IPS-18c (cell line): ENCODE measurements at regions not wholly inside any gene's neighbourhood (a gene's known extent, or its start where the extent isn't known, plus 50 kb on each side); places are given as distances from the start of the nearest gene placed in this dataset.
"Not testable (repeated sequence)": the region's sequence is repeated elsewhere in the genome, so short reads cannot be mapped to it uniquely, and the experiment has no call there.

ENCODE experiments used
- H3K4me3 ChIP-seq: 2 replicates; pipeline ENCODE4 v1.7.0; 2013; ENCODE audit warnings: low read depth, mild to moderate bottlenecking, low read length, moderate library complexity; ENCODE audit not compliant: insufficient read depth
- H3K9me3 ChIP-seq: one replicate; pipeline ENCODE4 v1.6.1; 2013; ENCODE audit warnings: mild to moderate bottlenecking, low read length, moderate library complexity; ENCODE audit not compliant: control insufficient read depth, insufficient read depth

DNA sequence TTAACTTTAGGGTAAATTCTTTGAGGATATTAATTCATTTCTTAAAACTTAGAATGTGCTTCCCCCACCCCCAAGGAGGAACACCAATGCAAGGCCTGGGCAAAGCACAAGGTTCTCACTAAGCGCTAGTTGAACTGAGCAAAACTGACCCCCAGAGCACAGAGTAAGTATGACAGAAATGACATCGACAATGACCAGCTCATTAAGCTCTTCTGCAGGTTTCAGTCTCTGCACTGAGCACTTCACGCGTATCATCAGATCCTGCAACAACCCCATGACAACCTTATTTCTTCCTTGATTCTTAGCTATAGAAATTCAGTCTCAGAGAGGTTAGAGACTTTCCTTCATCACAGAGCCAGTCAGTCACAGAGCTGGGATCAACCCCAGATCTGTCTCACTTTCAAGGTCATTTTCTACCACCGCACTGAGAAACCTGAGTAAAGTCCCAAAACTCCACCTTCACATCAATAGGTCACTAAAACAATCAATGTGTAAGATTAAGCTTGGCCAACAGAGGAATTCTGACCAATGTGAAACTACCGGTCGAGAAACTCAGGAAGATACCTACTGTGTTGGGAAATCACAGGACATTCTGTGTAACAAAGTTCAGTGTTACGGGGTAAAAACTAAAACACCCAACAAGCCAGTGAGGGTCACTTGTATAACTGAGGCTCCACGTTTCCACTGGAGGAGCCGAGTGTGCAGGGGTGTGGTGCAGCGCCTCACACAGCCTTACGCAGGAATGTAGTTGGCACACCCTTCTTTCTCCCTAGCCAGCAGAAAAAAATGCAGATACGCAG lies 129.0 kb upstream of the FOXQ1 start:
- no peaks in the 10 kb centered on the region for H3K9me3 ChIP-seq

DNA sequence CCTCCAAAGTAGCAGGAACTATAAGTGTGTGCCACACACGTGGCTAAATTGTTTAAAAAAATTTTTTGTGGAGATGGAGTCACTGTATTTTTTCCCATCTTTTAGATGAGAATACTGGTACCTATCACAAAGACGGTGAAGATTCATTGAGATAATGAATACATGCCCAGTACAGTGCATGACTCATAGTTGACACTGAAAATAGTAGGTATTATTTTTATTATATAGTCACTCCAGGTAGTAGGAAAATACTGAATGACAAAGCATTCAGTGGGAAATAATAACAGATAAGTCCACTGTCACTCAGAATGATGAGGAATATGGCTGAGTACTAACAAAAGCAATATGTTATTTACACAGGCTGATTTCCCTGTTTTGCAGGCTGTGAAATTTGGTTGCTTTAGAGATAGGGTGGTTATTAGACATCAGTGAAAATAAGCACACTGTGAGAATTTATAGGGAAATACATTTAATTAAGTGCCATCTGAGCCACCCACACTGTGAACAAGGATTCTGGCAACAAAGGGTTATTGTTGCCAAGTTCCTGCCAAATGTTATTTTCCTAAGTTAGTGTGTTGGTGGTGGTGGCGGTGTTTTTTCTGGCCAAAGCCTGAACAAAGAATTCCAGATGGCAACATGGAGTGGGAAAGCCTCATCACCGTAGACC lies 129.8 kb upstream of the FOXQ1 start:
- Histone ChIP-seq H3K9me3 (no peaks in the 10 kb centered on the region), H3K4me3 (no peak overlapping the region)

More for the DNA sequence above, 129.0 kb upstream of the FOXQ1 start:
- H3K4me3 ChIP-seq: no peak overlapping the region

DNA sequence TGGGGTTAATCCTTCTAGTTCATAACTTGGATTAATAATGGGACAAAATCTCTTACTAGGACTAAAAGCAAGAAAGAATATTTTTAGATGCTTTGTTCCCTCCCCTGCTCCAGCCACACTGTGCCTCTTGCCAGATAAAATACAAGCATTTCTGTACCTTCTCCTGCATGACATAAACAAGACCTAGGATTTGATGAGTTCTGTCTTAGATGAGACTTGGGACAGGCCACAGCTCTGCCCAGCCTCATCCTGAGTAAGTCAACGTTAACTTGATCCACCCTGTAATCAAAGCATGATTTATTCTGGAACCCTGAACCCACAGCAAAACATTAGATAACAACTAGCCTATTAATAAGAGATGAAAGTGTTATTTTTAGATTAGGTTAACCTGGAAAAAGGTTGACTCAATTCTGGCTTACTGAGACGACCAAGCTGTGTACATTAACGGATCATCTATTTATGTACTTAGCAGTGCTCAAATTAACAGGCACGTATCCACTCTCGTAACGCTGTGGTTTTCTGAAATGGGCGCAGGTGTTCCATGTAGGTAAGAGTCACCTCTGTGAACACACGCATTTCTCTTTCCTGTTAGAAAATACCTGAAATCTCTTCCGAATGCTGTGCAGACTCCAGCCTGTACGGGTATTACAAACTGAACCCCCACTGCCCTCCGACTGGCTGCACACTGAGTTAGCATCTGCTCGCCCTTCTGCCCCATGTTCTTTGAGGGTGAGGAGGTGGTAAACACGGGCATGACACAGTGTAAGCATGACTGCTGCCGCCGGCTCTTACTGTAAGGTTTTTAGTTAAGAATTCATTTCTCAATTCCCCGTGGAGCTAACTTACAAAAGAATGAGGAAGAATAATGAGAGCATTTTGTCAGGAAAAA lies 132.1 kb upstream of the FOXQ1 start:
- Histone ChIP-seq H3K9me3 (no peaks in the 10 kb centered on the region), H3K4me3 (no peak overlapping the region)

- no peaks in the 10 kb centered on the region for H3K9me3 ChIP-seq
Measured at GRCh38 chr6:1178590-1178989, 133.3 kb upstream of the FOXQ1 start.

DNA sequence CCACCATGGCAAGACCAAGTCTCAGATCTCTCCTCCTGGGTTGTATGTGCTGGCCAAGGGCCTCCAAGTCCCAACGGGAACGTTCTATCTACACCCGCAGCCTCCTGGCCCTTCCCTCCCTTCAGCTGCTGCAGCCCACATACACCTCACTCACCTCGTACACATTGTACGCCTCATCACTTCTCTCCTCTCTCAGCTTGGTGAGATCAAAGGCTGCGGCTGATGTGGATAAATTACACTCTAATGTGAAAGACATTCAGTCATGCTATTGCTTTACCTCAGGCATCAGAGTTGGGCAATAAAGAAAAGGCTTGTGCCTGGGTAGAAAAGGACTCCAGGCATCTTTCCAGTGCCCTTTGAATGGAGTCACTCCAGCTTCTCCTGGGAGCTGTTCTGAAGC lies 135.3 kb upstream of the FOXQ1 start:
- Histone ChIP-seq H3K9me3 (no peaks in the 10 kb centered on the region), H3K4me3 (no peak overlapping the region)

More at GRCh38 chr6:1178590-1178989, 133.3 kb upstream of the FOXQ1 start:
- H3K4me3 ChIP-seq: no peak overlapping the region

- Histone ChIP-seq H3K4me3 (no peak overlapping the region), H3K9me3 (no peaks in the 10 kb centered on the region)
Measured at GRCh38 chr6:1175877-1176276, 136.0 kb upstream of the FOXQ1 start.

DNA sequence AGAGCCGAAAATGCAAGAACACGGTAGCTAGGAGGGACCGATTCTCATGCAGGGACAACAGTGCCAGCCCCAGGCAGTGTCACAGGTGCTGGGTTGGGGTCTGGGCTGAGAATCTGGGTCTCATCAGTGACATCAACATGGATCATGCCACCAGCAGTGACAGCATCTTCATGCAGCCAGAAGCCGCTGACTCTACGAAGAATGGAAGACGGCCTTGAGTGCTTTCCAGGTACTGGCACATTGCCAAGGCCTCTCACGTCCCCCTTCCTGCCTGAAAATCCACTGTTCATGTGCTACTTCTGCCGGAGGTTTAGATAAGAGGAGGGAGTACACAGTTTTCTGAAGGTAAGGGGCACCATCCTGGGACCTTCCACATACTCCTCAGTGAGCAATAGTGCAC lies 141.1 kb upstream of the FOXQ1 start:
- Histone ChIP-seq H3K4me3 (no peak overlapping the region), H3K9me3 (no peaks in the 10 kb centered on the region)

GRCh38 chr6:1164600-1164999 lies 147.3 kb upstream of the FOXQ1 start:
- Histone ChIP-seq H3K4me3 (no peak overlapping the region), H3K9me3 (no peaks in the 10 kb centered on the region)

DNA sequence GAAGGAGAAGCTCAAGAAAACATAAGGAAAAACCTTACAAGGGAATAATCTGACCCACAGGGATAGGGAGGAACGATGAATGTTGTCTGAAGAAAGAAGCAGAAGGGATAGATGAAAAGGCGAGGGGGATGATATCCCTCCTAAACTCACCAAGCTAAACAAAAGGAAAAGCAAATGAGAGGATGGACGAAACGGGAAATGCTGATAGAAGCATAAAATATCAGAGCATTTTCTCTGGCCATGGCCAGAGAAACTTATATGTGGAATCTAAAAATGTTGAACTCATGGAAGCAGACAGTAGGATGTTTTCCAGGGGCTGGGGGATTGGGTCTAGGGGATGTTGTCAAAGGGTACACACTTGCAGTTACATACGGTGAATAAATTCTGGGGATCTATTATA lies 148.4 kb upstream of the FOXQ1 start:
- Histone ChIP-seq H3K9me3 (no peaks in the 10 kb centered on the region), H3K4me3 (no peak overlapping the region)

GRCh38 chr6:1162367-1163275 lies 149.3 kb upstream of the FOXQ1 start:
- Histone ChIP-seq H3K4me3 (no peak overlapping the region), H3K9me3 (no peaks in the 10 kb centered on the region)

DNA sequence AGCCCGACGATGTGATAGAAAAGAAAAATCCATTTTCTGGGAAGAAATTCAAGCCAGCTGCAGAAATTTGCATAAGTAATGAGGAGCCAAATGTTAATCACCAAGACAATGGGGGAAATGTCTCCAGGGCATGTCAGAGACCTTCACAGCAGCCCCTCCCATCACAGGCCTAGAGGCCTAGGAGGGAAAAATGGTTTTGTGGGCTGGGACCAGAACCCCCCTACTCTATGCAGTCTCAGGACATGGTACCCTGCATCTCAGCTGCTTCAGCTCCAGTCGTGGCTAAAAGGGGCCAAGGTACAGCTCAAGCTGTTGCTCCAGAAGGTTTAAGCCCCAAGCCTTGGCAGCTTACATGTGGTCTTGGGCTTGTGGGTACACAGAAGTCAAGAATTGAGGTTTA lies 155.5 kb upstream of the FOXQ1 start:
- not testable (repeated sequence) for H3K9me3 ChIP-seq, H3K4me3 ChIP-seq

DNA sequence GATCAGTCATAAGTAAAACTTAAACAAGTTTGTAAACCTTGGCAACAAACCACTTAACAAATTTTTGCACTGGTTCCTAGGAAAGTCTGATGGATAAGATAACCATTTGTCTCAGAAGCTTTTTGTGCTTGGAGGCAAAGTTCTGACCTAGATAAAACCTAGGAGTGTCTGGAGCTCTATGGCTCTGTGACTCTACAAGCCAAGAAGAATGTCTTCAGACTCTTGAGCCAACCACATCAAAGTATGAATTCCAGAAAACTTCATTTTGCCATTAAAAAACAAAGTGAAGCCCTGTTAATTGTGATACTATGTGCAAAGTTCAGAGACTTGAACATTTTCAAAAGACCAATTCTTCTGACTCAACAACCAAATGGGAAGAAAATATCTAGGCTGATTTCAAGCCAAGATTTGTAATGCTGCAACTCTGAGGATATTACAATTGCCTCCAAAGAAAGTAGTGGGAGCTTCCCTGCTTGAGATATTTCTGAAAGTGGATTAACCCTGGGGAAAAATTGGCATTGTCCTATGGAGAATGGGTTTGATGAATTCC lies 158.1 kb upstream of the FOXQ1 start:
- Histone ChIP-seq H3K4me3 (no peak overlapping the region), H3K9me3 (peaks cover 8% of the 10 kb centered on the region)

DNA sequence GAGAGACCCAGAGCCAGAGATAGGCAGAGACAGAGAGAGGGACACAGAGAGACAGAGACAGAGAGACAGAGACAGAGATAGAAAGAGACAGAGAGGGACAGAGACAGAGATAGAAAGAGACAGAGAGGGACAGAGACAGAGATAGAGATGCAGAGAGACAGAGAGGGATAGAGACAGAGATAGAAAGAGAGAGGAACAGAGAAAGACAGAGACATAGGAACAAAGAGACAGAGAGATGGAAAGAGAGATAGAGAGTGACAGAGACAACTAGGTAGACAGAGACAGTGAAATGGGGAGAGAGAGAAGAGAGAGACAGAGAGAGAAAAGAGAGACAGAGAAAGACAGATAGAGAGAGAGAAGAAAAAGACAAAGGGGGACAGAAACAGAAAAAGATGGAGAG lies 165.4 kb upstream of the FOXQ1 start:
- peaks cover 2% of the 10 kb centered on the region for H3K9me3 ChIP-seq
- H3K4me3 ChIP-seq: no peak overlapping the region

- H3K9me3 ChIP-seq: peaks cover 2% of the 10 kb centered on the region
- H3K4me3 ChIP-seq: no peak overlapping the region
Measured at GRCh38 chr6:1145768-1146218, 166.1 kb upstream of the FOXQ1 start.

- Histone ChIP-seq H3K9me3 (peaks cover 2% of the 10 kb centered on the region), H3K4me3 (no peak overlapping the region)
Measured at GRCh38 chr6:1144842-1145767, 166.8 kb upstream of the FOXQ1 start.

DNA sequence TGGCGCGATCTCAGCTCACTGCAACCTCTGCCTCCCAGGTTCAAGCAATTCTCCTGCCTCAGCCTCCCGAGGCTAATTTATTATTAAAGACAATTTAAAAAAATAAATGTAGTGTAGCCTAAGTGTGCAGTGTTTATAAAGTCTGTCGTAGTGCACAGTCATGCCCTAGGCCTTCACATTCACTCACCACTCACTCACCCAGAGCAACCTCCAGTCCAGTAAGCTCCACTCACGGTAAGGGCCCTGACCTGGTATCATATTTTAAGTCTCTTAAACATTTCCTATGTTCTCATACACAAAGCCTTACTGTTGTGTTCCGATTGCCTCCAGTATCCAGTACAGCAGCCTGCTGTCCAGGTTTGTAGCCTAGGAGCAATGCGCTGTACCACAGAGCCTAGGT lies 168.2 kb upstream of the FOXQ1 start:
- no peak overlapping the region for H3K4me3 ChIP-seq
- peaks cover 2% of the 10 kb centered on the region for H3K9me3 ChIP-seq
